ENCODE measurements at regions not wholly inside any gene's neighbourhood (a gene's known extent, or its start where the extent isn't known, plus 50 kb on each side); places are given as distances from the start of the nearest gene placed in this dataset.

DNA sequence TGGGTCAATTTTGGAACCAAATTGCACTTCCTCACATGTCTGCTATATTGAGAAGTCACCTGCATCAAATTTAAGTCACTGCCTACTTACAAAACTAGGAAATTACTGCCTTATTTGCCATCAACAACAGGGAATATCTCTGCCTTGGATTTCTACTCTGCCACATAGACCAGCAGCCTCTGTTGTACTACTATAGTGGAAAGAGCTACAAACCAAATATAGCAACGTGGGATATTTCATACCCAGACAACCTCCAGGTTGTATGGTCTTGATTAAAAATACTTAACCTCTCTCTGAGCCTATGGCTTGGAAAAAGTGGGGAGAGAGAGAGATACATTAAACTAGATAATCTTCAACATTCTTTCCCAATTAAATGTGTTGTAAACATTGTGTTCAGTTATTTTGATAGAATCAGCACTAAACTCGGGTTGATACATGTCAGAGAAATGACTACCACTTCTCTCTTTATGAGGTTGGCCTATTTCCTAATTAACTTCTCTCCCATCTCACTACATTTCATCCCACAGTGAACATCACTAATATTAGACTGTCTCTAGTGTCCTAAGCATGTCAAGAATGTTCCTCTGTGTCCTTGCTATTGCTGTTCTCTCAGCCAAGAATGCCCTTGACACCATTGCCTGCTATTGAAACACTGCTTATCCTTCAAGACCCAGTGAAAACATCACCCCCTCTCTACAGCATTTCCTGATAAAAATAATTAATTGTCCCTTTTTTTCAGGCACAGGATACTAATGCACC, 421.2 kb downstream of the IPMK start:
- no peak for DNase-seq (ENCODE audit: low spot score in 2 of 2, unreplicated experiment in 2 of 2)
- Mint-ChIP-seq H3K36me3 (no peaks in the 10 kb centered on the region), H3K9me3 (no peaks in the 10 kb centered on the region), H3K27ac (no peak overlapping the region), H3K4me1 (peaks cover 3% of the 10 kb centered on the region), H3K4me3 (no peak overlapping the region), H3K27me3 (ENCODE audit: low read depth) (no peaks in the 10 kb centered on the region)
- TF ChIP-seq, protein P1, sequence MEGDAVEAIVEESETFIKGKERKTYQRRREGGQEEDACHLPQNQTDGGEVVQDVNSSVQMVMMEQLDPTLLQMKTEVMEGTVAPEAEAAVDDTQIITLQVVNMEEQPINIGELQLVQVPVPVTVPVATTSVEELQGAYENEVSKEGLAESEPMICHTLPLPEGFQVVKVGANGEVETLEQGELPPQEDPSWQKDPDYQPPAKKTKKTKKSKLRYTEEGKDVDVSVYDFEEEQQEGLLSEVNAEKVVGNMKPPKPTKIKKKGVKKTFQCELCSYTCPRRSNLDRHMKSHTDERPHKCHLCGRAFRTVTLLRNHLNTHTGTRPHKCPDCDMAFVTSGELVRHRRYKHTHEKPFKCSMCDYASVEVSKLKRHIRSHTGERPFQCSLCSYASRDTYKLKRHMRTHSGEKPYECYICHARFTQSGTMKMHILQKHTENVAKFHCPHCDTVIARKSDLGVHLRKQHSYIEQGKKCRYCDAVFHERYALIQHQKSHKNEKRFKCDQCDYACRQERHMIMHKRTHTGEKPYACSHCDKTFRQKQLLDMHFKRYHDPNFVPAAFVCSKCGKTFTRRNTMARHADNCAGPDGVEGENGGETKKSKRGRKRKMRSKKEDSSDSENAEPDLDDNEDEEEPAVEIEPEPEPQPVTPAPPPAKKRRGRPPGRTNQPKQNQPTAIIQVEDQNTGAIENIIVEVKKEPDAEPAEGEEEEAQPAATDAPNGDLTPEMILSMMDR (IDR thresholded peaks at IDR 0.05; ENCODE audit: unreplicated experiment): no peak

DNA sequence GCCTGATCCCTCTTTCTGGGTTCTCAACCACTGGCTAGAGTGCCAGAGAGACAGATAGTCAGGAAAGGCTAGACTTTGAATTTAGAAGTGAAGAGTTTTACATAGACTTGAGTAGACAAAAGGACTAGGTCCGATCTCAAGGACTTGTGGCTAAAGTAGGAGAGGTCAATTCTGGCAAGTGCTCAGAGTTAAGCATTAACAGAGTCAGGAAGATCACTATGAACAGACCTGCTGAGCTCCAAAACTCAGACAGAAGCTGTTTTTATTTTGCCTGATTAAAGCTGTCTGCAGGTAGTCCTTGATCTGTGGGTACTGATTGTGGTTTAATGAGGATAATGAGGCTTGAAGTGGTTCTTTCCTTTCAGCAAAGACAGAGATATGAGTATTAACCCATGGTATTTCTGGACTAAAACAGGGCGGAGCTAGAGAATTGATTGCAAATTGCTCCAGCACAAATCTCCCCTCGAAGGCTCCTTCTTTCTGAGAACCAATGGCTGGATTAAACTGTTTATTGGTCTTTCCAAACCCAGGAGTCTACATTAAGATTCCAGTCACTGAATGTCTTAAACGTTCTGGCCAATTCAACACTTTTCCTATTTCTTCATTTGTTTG, 423.2 kb downstream of the IPMK start:
- Mint-ChIP-seq H3K27ac (no peak overlapping the region), H3K27me3 (ENCODE audit: low read depth) (no peaks in the 10 kb centered on the region), H3K4me3 (no peak overlapping the region), H3K36me3 (no peaks in the 10 kb centered on the region), H3K4me1 (peaks cover 3% of the 10 kb centered on the region), H3K9me3 (peaks cover 17% of the 10 kb centered on the region)
- TF ChIP-seq, protein P1 (IDR thresholded peaks at IDR 0.05; ENCODE audit: unreplicated experiment): no peak
- no peak for DNase-seq (ENCODE audit: low spot score in 2 of 2, unreplicated experiment in 2 of 2)

DNA sequence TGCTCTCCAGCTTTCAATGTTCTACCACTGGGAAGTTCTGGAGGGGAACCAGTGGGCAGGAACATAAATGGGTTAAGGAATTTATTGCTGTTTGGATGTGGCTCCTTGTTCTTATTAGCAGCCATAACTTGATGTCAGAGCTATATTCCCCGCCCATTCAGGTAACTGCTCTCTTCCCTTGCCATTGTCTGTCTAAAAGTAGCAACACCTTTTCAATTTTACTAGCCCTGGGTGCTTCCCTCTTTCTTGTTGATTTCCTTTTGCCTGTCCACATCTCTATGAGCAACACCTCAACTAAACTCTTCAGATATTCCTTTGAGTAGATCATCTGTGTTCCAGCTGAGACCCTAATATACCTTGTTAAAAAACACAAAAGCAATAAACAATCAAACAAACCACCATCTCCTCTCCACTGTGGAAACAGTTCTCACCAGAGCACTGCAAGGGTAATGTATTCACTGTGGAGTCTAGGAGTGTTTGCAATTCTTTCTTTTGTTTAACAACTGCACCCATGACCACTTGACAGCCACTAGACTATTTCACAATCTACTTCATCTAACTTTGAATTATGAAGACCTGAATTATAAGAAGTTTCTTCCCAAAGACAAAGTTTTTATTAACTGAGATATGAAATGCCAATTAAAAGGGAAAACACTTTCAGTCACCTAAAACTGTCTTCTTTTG, 436.7 kb downstream of the IPMK start:
- Mint-ChIP-seq H3K27ac (no peak overlapping the region), H3K36me3 (no peaks in the 10 kb centered on the region), H3K4me3 (no peak overlapping the region), H3K9me3 (peaks cover 5% of the 10 kb centered on the region), H3K27me3 (ENCODE audit: low read depth) (no peaks in the 10 kb centered on the region), H3K4me1 (no peaks in the 10 kb centered on the region)
- TF ChIP-seq, protein P1 (IDR thresholded peaks at IDR 0.05; ENCODE audit: unreplicated experiment): no peak
- DNase-seq (ENCODE audit: low spot score in 2 of 2, unreplicated experiment in 2 of 2): no peak

DNA sequence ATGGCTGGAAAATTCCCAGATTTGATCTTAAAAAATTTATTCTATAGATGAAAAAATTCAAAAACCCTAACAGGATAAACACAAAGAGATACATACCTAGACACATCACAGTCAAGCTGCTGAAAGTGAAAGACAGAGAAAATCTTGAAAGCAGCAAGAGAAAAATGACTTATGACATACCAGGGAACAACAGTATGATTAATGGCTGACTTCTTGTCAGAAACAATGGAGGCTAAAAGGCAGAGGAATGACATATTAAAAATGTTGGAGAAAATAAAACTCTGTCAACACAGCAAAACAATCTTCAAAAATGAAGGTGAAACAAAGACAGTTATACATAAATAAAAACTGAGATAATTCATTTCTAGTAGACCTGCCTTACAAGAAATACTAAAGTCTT, 442.7 kb downstream of the IPMK start:
- DNase-seq (ENCODE audit: low spot score in 2 of 2, unreplicated experiment in 2 of 2): no peak
- peaks cover 11% of the 10 kb centered on the region for H3K9me3 Mint-ChIP-seq
- H3K36me3 Mint-ChIP-seq: no peaks in the 10 kb centered on the region
- no peaks in the 10 kb centered on the region for H3K27me3 Mint-ChIP-seq (ENCODE audit: low read depth)
- H3K4me1 Mint-ChIP-seq: peaks cover 2% of the 10 kb centered on the region
- no peak overlapping the region for H3K4me3 Mint-ChIP-seq
- H3K27ac Mint-ChIP-seq: no peak overlapping the region
- TF ChIP-seq, protein P1 (IDR thresholded peaks at IDR 0.05; ENCODE audit: unreplicated experiment): no peak

DNA sequence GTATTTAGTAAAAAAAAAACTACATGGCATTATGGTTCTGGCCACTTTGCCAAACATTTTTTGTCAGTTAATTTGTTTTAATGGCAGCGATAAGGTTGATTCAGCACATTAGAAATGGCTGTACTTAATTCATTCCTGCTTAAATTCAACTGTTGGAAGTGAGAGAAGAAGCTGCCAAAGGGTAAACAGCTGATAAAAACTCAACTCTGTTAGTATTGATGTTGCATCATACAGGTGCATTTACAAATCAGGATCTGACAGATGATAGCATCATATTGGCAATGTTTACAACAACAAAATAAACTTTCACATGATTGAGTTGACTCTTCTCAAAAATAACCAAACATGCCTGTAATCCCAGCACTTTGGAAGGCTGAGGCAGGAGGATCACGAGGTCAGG, 444.3 kb downstream of the IPMK start:
- Mint-ChIP-seq H3K27me3 (ENCODE audit: low read depth) (no peaks in the 10 kb centered on the region), H3K27ac (no peak overlapping the region), H3K4me3 (no peak overlapping the region)

More for the DNA sequence above, 444.3 kb downstream of the IPMK start:
- TF ChIP-seq, protein P1 (IDR thresholded peaks at IDR 0.05; ENCODE audit: unreplicated experiment): no peak
- no peaks in the 10 kb centered on the region for H3K36me3 Mint-ChIP-seq
- H3K4me1 Mint-ChIP-seq: peaks cover 2% of the 10 kb centered on the region
- peaks cover 11% of the 10 kb centered on the region for H3K9me3 Mint-ChIP-seq
- no peak for DNase-seq (ENCODE audit: low spot score in 2 of 2, unreplicated experiment in 2 of 2)
